ENCODE measurements at regions not wholly inside any gene's neighbourhood (a gene's known extent, or its start where the extent isn't known, plus 50 kb on each side); places are given as distances from the start of the nearest gene placed in this dataset.

- Histone ChIP-seq H3K4me1 (ENCODE audit: control insufficient read depth in 1 of 2, insufficient read depth in 2 of 2, low read length in 2 of 2) (peaks cover 13 to 14% of the 10 kb centered on the region in 2 donors), H3K4me3 (ENCODE audit: low read depth in 1 of 2, low read length in 2 of 2) (no peak overlapping the region), H3K36me3 (ENCODE audit: control insufficient read depth in 1 of 2, insufficient read depth in 2 of 2, low read length in 2 of 2) (no peaks in the 10 kb centered on the region), H3K9ac (ENCODE audit: low read depth in 1 of 2, low read length in 2 of 2) (no peak overlapping the region), H3K27me3 (ENCODE audit: control insufficient read depth in 1 of 2, insufficient read depth in 2 of 2, low read length in 2 of 2) (peaks cover 0 to 1% of the 10 kb centered on the region in 2 donors), H3K9me3 (ENCODE audit: control insufficient read depth in 1 of 2, low read length in 2 of 2) (no peaks in the 10 kb centered on the region), H3K27ac (ENCODE audit: low read depth, low read length) (no peak overlapping the region)
Observed at GRCh38 chr11:69905611-69906452, 86.6 kb upstream of the FGF3 start.

- peaks cover 0 to 8% of the 10 kb centered on the region in 2 donors for H3K27me3 ChIP-seq (ENCODE audit: control insufficient read depth in 1 of 2, insufficient read depth in 2 of 2, low read length in 2 of 2)
- H3K27ac ChIP-seq (ENCODE audit: low read depth, low read length): no peak overlapping the region
- H3K4me3 ChIP-seq (ENCODE audit: low read depth in 1 of 2, low read length in 2 of 2): no peak overlapping the region
Observed at GRCh38 chr11:69906453-69906907, 87.3 kb upstream of the FGF3 start.

GRCh38 chr11:69907611-69908010 lies 88.4 kb upstream of the FGF3 start:
- H3K27me3 ChIP-seq (ENCODE audit: control insufficient read depth in 1 of 2, insufficient read depth in 2 of 2, low read length in 2 of 2): peaks cover 0 to 18% of the 10 kb centered on the region in 2 donors
- H3K9ac ChIP-seq (ENCODE audit: low read depth in 1 of 2, low read length in 2 of 2): no peak overlapping the region
- H3K27ac ChIP-seq (ENCODE audit: low read depth, low read length): no peak overlapping the region
- no peak overlapping the region for H3K4me3 ChIP-seq (ENCODE audit: low read depth in 1 of 2, low read length in 2 of 2)
- peaks cover 13 to 14% of the 10 kb centered on the region in 2 donors for H3K4me1 ChIP-seq (ENCODE audit: control insufficient read depth in 1 of 2, insufficient read depth in 2 of 2, low read length in 2 of 2)
- no peaks in the 10 kb centered on the region for H3K9me3 ChIP-seq (ENCODE audit: control insufficient read depth in 1 of 2, low read length in 2 of 2)
- H3K36me3 ChIP-seq (ENCODE audit: control insufficient read depth in 1 of 2, insufficient read depth in 2 of 2, low read length in 2 of 2): no peaks in the 10 kb centered on the region

More at GRCh38 chr11:69906453-69906907, 87.3 kb upstream of the FGF3 start:
- Histone ChIP-seq H3K9ac (ENCODE audit: low read depth in 1 of 2, low read length in 2 of 2) (no peak overlapping the region), H3K4me1 (ENCODE audit: control insufficient read depth in 1 of 2, insufficient read depth in 2 of 2, low read length in 2 of 2) (peaks cover 13 to 14% of the 10 kb centered on the region in 2 donors), H3K36me3 (ENCODE audit: control insufficient read depth in 1 of 2, insufficient read depth in 2 of 2, low read length in 2 of 2) (no peaks in the 10 kb centered on the region), H3K9me3 (ENCODE audit: control insufficient read depth in 1 of 2, low read length in 2 of 2) (no peaks in the 10 kb centered on the region)

DNA sequence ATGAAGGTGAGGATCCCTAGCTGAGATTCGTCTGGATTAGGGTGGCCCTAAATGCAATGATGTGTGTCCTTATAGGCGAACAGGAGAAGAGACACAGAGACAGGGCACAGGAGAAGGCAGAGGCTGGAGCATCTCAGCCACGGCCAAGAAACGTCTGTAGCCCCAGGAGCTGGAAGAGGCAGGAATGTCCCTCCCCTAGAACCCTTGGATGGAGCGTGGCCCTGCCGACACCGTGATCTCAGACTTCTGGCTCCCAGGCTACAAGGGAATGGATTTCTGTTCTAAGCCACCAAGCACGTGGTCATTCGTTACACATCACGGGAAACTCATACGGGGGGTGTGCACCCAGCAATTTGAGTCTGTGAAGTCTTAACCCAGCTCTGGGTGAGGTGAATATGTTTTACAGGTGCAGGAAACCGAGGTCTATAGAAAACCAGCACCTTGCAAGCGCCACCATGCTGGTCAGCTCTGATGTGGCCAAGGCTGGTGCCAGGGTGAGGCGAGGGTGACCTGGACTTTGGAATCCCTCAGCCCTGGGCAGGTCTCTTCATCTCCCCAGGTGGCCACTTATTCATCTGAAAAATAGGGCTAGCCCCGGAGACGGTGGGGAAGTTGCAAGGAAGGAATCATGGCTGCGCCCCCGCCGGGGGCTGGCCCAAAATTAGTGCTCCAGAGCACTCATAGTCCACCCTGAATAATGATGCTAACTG lies 89.5 kb upstream of the FGF3 start:
- no peak overlapping the region for H3K27ac ChIP-seq (ENCODE audit: low read depth, low read length)
- peaks cover 13 to 14% of the 10 kb centered on the region in 2 donors for H3K4me1 ChIP-seq (ENCODE audit: control insufficient read depth in 1 of 2, insufficient read depth in 2 of 2, low read length in 2 of 2)
- H3K4me3 ChIP-seq (ENCODE audit: low read depth in 1 of 2, low read length in 2 of 2): no peak overlapping the region
- no peak overlapping the region for H3K9ac ChIP-seq (ENCODE audit: low read depth in 1 of 2, low read length in 2 of 2)
- H3K27me3 ChIP-seq (ENCODE audit: control insufficient read depth in 1 of 2, insufficient read depth in 2 of 2, low read length in 2 of 2): peaks cover 0 to 18% of the 10 kb centered on the region in 2 donors
- no peaks in the 10 kb centered on the region for H3K9me3 ChIP-seq (ENCODE audit: control insufficient read depth in 1 of 2, low read length in 2 of 2)
- H3K36me3 ChIP-seq (ENCODE audit: control insufficient read depth in 1 of 2, insufficient read depth in 2 of 2, low read length in 2 of 2): no peaks in the 10 kb centered on the region

DNA sequence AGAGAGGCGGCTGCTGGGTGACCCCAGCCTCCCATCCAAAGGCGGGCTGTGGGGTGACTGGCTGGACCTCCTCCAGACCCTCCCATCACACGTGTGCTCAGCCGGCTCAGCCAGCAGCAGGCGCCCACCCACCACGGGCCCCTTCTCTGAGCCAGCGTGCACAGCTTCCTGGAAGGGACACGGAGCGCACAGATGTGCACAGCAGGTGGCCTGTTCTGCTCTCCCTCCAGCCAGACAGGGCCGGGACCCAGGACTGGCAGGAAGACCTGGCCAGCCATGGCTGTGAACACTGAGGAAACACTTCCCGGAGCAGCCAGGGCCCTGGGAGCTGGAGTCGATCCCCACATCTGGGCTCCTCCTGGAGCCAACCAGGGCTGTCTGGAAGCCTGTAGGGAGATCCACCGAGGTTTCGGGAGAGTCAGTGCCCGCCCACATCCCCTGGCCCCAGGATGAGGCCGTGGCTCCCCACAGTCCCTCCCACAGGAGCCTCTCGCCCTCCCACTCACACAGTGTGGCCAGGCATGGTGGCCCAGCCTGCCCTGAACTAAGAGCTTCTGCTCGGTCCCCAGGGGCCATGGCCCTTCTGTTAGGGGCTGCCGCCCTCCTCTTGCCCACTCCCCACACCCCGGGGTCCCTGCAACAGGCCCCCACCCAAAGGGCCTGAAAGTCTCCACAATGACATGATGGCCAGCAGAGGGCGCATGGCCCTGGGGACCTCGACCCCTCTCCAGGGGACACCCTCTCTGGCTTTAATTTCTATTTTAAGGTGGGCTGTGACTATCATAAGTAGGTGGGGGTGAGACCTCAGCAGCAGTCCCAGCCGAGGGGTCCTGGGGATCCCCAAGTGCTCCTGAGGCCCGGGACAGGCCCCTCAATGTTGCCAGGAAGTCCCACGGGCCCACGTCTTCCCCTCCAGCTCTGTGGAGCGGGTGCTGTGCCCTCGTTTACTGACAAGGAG lies 90.6 kb upstream of the FGF3 start:
- H3K4me1 ChIP-seq (ENCODE audit: control insufficient read depth in 1 of 2, insufficient read depth in 2 of 2, low read length in 2 of 2): peaks cover 13 to 14% of the 10 kb centered on the region in 2 donors

GRCh38 chr11:69910519-69911309 lies 91.5 kb upstream of the FGF3 start:
- H3K27ac ChIP-seq (ENCODE audit: low read depth, low read length): no peak overlapping the region
- H3K4me1 ChIP-seq (ENCODE audit: control insufficient read depth in 1 of 2, insufficient read depth in 2 of 2, low read length in 2 of 2): peaks cover 10 to 13% of the 10 kb centered on the region in 2 donors
- peaks cover 0 to 18% of the 10 kb centered on the region in 2 donors for H3K27me3 ChIP-seq (ENCODE audit: control insufficient read depth in 1 of 2, insufficient read depth in 2 of 2, low read length in 2 of 2)
- H3K9me3 ChIP-seq (ENCODE audit: control insufficient read depth in 1 of 2, low read length in 2 of 2): no peaks in the 10 kb centered on the region
- H3K9ac ChIP-seq (ENCODE audit: low read depth in 1 of 2, low read length in 2 of 2): no peak overlapping the region
- H3K36me3 ChIP-seq (ENCODE audit: control insufficient read depth in 1 of 2, insufficient read depth in 2 of 2, low read length in 2 of 2): no peaks in the 10 kb centered on the region
- H3K4me3 ChIP-seq (ENCODE audit: low read depth in 1 of 2, low read length in 2 of 2): no peak overlapping the region

More for the DNA sequence above, 90.6 kb upstream of the FGF3 start:
- Histone ChIP-seq H3K27me3 (ENCODE audit: control insufficient read depth in 1 of 2, insufficient read depth in 2 of 2, low read length in 2 of 2) (peaks cover 0 to 18% of the 10 kb centered on the region in 2 donors), H3K9ac (ENCODE audit: low read depth in 1 of 2, low read length in 2 of 2) (no peak overlapping the region), H3K4me3 (ENCODE audit: low read depth in 1 of 2, low read length in 2 of 2) (no peak overlapping the region), H3K27ac (ENCODE audit: low read depth, low read length) (no peak overlapping the region), H3K9me3 (ENCODE audit: control insufficient read depth in 1 of 2, low read length in 2 of 2) (no peaks in the 10 kb centered on the region), H3K36me3 (ENCODE audit: control insufficient read depth in 1 of 2, insufficient read depth in 2 of 2, low read length in 2 of 2) (no peaks in the 10 kb centered on the region)

- Histone ChIP-seq H3K27me3 (ENCODE audit: control insufficient read depth in 1 of 2, insufficient read depth in 2 of 2, low read length in 2 of 2) (peaks cover 0 to 18% of the 10 kb centered on the region in 2 donors), H3K9ac (ENCODE audit: low read depth in 1 of 2, low read length in 2 of 2) (no peak overlapping the region), H3K4me1 (ENCODE audit: control insufficient read depth in 1 of 2, insufficient read depth in 2 of 2, low read length in 2 of 2) (peaks cover 4 to 10% of the 10 kb centered on the region in 2 donors), H3K27ac (ENCODE audit: low read depth, low read length) (no peak overlapping the region), H3K4me3 (ENCODE audit: low read depth in 1 of 2, low read length in 2 of 2) (no peak overlapping the region), H3K9me3 (ENCODE audit: control insufficient read depth in 1 of 2, low read length in 2 of 2) (no peaks in the 10 kb centered on the region), H3K36me3 (ENCODE audit: control insufficient read depth in 1 of 2, insufficient read depth in 2 of 2, low read length in 2 of 2) (no peaks in the 10 kb centered on the region)
Observed at GRCh38 chr11:69911310-69912160, 92.3 kb upstream of the FGF3 start.

GRCh38 chr11:69912161-69912910 lies 93.1 kb upstream of the FGF3 start:
- H3K9me3 ChIP-seq (ENCODE audit: control insufficient read depth in 1 of 2, low read length in 2 of 2): no peaks in the 10 kb centered on the region
- H3K9ac ChIP-seq (ENCODE audit: low read depth in 1 of 2, low read length in 2 of 2): no peak overlapping the region
- peaks cover 0 to 18% of the 10 kb centered on the region in 2 donors for H3K27me3 ChIP-seq (ENCODE audit: control insufficient read depth in 1 of 2, insufficient read depth in 2 of 2, low read length in 2 of 2)
- H3K4me1 ChIP-seq (ENCODE audit: control insufficient read depth in 1 of 2, insufficient read depth in 2 of 2, low read length in 2 of 2): peaks cover 4 to 10% of the 10 kb centered on the region in 2 donors
- no peak overlapping the region for H3K4me3 ChIP-seq (ENCODE audit: low read depth in 1 of 2, low read length in 2 of 2)
- no peaks in the 10 kb centered on the region for H3K36me3 ChIP-seq (ENCODE audit: control insufficient read depth in 1 of 2, insufficient read depth in 2 of 2, low read length in 2 of 2)
- H3K27ac ChIP-seq (ENCODE audit: low read depth, low read length): no peak overlapping the region
